ENCODE measurements at regions not wholly inside any gene's neighbourhood (a gene's known extent, or its start where the extent isn't known, plus 50 kb on each side); places are given as distances from the start of the nearest gene placed in this dataset.

DNA sequence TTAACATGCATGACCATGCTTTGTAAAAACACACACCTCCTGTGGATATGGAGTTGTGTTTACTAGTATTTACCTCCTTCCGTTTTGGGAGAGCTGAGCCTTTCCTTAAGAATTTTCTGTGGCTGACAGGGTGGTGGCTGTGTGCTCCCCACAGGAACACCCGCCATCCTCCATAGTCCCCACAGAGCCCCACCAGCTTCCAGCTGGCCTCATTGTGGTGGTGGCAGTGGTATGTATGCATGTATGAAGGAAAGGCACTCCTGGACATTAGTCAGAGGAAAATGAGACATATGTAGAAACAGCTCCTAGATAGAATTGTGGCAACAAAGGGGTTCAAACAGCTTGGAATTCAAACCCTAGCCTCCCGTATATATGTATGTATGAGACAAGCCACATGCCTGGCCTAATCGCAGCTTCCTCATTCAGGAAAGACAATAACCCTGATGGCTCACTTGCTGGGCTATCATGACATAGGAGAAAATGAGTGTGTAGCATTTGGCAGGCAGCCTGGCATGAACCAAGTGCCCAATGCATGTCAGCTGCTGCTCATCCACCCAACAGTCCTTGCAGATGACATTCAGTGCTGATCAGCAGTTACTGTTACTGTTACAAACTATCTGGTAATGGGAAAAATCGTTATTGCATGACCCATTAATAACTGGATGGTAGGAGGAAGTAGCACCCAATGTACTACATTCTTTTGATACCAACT is 459.7 kb downstream of the EBF1 start:
- Histone ChIP-seq H3K4me3 (ENCODE audit: low read depth, low read length) (no peak overlapping the region), H3K36me3 (ENCODE audit: control insufficient read depth, insufficient read depth, low read length) (no peaks in the 10 kb centered on the region), H3K27me3 (ENCODE audit: control insufficient read depth, insufficient read depth, low read length) (no peaks in the 10 kb centered on the region)
- TF ChIP-seq, protein P1, sequence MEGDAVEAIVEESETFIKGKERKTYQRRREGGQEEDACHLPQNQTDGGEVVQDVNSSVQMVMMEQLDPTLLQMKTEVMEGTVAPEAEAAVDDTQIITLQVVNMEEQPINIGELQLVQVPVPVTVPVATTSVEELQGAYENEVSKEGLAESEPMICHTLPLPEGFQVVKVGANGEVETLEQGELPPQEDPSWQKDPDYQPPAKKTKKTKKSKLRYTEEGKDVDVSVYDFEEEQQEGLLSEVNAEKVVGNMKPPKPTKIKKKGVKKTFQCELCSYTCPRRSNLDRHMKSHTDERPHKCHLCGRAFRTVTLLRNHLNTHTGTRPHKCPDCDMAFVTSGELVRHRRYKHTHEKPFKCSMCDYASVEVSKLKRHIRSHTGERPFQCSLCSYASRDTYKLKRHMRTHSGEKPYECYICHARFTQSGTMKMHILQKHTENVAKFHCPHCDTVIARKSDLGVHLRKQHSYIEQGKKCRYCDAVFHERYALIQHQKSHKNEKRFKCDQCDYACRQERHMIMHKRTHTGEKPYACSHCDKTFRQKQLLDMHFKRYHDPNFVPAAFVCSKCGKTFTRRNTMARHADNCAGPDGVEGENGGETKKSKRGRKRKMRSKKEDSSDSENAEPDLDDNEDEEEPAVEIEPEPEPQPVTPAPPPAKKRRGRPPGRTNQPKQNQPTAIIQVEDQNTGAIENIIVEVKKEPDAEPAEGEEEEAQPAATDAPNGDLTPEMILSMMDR (IDR thresholded peaks at IDR 0.05; ENCODE audit: insufficient read depth, low read depth, low read length), result no peak
- DNase-seq (ENCODE audit: low read depth), result no peak
- ChIA-PET POLR2A (no interaction called here), CTCF (interaction anchor here (0.7 to 1.6 kb wide), 3 partner anchors 11 to 463 kb away, joined by 3 to 4 read pairs (median 4); no protein-coding TSS in a partner anchor)

DNA sequence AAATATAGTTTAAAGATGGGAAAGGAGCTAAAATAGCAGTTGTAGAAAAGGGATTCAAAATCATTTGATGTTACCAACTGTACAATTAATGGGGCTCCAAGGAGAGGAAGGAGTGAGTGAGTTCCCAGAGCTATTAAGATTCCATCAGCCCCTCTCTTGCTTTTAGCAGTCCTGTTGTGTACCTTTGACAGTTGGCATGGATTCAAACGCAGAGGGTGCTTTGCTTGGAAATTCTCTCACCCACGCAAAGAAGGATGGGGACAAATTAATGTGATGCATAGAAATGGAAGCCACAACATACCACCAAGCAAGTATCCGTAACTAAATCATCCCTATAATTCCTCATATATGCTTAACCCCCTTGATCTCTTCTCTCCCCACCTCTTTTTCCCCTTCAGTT is 461.3 kb downstream of the EBF1 start:
- no peaks in the 10 kb centered on the region for H3K36me3 ChIP-seq (ENCODE audit: control insufficient read depth, insufficient read depth, low read length)
- CTCF ChIA-PET, result no interaction called here
- no peak for DNase-seq (ENCODE audit: low read depth)
- no peak overlapping the region for H3K4me3 ChIP-seq (ENCODE audit: low read depth, low read length)
- no peaks in the 10 kb centered on the region for H3K27me3 ChIP-seq (ENCODE audit: control insufficient read depth, insufficient read depth, low read length)
- TF ChIP-seq, protein P1 (IDR thresholded peaks at IDR 0.05; ENCODE audit: insufficient read depth, low read depth, low read length), result no peak
- POLR2A ChIA-PET, result no interaction called here

DNA sequence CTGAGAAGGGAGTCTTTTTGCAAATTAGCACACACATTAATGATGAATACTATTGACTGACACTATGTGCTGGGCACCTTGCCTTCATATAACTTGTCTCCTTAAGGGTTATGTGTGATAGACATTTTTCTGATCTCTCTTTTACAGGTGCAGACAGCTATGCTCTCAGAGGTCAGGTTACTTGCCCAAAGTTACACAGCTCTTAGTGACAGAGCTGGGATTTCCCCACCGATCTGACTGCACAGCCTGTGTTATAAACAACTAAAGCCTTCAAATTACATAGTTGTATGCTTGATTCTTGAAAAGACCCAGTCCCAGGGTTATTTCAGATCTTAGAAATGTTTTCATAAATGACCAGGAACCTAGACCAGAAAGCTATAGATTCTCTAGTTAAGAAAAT is 462.7 kb downstream of the EBF1 start:
- Histone ChIP-seq H3K36me3 (ENCODE audit: control insufficient read depth, insufficient read depth, low read length) (no peaks in the 10 kb centered on the region), H3K4me3 (ENCODE audit: low read depth, low read length) (no peak overlapping the region), H3K27me3 (ENCODE audit: control insufficient read depth, insufficient read depth, low read length) (no peaks in the 10 kb centered on the region)
- POLR2A ChIA-PET, result no interaction called here
- CTCF ChIA-PET, result interaction anchor here (1.3 kb wide), 2 partner anchors 15 to 470 kb away, joined by 4 to 5 read pairs; no protein-coding TSS in a partner anchor
- no peak for DNase-seq (ENCODE audit: low read depth)
- TF ChIP-seq, protein P1 (IDR thresholded peaks at IDR 0.05; ENCODE audit: insufficient read depth, low read depth, low read length), result no peak

DNA sequence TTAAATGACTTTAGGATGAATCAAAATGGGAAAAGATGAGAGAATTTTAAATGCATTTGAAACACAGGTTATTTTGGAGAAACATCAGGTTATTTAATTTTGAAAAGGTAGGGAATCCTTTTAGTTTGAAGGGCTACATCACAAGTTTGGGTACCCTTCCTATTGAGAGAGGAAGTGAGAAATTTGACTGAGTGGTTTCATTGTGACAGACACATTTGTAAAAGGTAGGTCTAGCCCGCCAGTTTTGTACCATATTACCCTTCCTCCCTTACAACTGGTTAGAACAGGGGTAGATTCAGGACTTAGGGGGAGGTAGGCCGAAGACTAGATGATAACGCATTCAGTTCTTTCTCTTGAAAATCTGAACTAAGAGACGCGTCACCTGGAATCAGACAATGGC is 464.2 kb downstream of the EBF1 start:
- CTCF ChIA-PET, result interaction anchor here (0.6 kb wide), 1 partner anchor 111 kb away, joined by 3 read pairs; no protein-coding TSS in a partner anchor
- Histone ChIP-seq H3K36me3 (ENCODE audit: control insufficient read depth, insufficient read depth, low read length) (no peaks in the 10 kb centered on the region), H3K4me3 (ENCODE audit: low read depth, low read length) (no peak overlapping the region), H3K27me3 (ENCODE audit: control insufficient read depth, insufficient read depth, low read length) (no peaks in the 10 kb centered on the region)
- POLR2A ChIA-PET, result interaction anchor here (0.6 kb wide), 1 partner anchor 1248 kb away, joined by 9 read pairs; no protein-coding TSS in a partner anchor
- DNase-seq (ENCODE audit: low read depth), result no peak
- TF ChIP-seq, protein P1 (IDR thresholded peaks at IDR 0.05; ENCODE audit: insufficient read depth, low read depth, low read length), result no peak

DNA sequence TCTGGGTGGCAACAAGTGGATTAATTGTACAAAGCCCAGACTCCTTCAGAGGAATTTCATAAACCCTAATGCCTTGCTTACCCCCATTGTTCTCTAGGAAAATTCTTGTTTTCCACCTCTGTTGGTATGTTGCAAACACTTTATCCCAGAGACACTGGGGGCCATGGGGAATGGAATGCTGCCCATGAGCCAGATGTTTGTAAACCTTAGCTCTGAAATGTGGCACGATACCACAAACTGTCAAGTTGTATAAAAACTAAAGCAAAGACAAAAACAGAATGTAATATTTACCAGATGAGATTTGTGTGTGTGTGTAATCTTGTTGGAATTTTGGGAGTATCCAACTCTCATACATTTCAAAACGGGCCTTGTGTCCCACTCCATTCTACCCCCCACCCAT is 465.0 kb downstream of the EBF1 start:
- CTCF ChIA-PET, result no interaction called here
- Histone ChIP-seq H3K36me3 (ENCODE audit: control insufficient read depth, insufficient read depth, low read length) (no peaks in the 10 kb centered on the region), H3K4me3 (ENCODE audit: low read depth, low read length) (no peak overlapping the region), H3K27me3 (ENCODE audit: control insufficient read depth, insufficient read depth, low read length) (no peaks in the 10 kb centered on the region)
- POLR2A ChIA-PET, result interaction anchor here (0.6 kb wide), 1 partner anchor 1247 kb away, joined by 9 read pairs; no protein-coding TSS in a partner anchor
- peak; percentile 32 for DNase-seq (ENCODE audit: low read depth)
- TF ChIP-seq, protein P1 (IDR thresholded peaks at IDR 0.05; ENCODE audit: insufficient read depth, low read depth, low read length), result no peak
